OCI-LY7 (cell line): ENCODE measurements at regions not wholly inside any gene's neighbourhood (a gene's known extent, or its start where the extent isn't known, plus 50 kb on each side); places are given as distances from the start of the nearest gene placed in this dataset.

Experiments
- BruUV-seq: library from RNA; stranded (reverse); fragments of 400-500 nt; replicated peaks from 2 replicates; lab custom pipeline; 2021; lab: Mats Ljungman, UMichigan
- CTCF ChIA-PET: fragments of 300-600 bp; sonication (Branson Sonifier 250); formaldehyde crosslinking; loops from one replicate; lab custom pipeline; 2022; ENCODE audit warnings: antibody characterized with exemption; ENCODE audit not compliant: unreplicated experiment; lab: Charles Lee
- POLR2A ChIA-PET: fragments of 300-600 bp; sonication (Branson Sonifier 250); formaldehyde crosslinking; loops from one replicate; lab custom pipeline; 2022; ENCODE audit warnings: antibody characterized with exemption; lab: Charles Lee
- DNase-seq: peaks from one replicate; pipeline ENCODE4 v3.0.0-alpha.2; 2015; ENCODE audit warnings: low spot score
- H2AFZ ChIP-seq: fragments of 200-600 bp; sonication (generic), shearing (Covaris generic); 2 replicates; pipeline ENCODE4 v1.6.1; 2014; ENCODE audit warnings: mild to moderate bottlenecking, antibody characterized with exemption, low read length, moderate library complexity
- H3K27ac ChIP-seq: fragments of 200-600 bp; sonication (generic); 2 replicates; pipeline ENCODE4 v1.5.1; 2014; ENCODE audit warnings: mixed run types, low read depth, mild to moderate bottlenecking, moderate library complexity, low read length, inconsistent platforms; ENCODE audit not compliant: poor library complexity, severe bottlenecking
- H3K36me3 ChIP-seq: fragments of 200-600 bp; sonication (generic); 2 replicates; pipeline ENCODE4 v1.6.1; 2014; ENCODE audit warnings: mild to moderate bottlenecking, antibody characterized with exemption, low read length, moderate library complexity, mixed read lengths; ENCODE audit not compliant: insufficient read depth
- H3K4me1 ChIP-seq: fragments of 200-600 bp; sonication (generic); 2 replicates; pipeline ENCODE4 v1.5.1; 2014; ENCODE audit warnings: mild to moderate bottlenecking, low read length; ENCODE audit not compliant: insufficient read depth, poor library complexity, severe bottlenecking
- H3K4me2 ChIP-seq: fragments of 200-600 bp; sonication (generic); 2 replicates; pipeline ENCODE4 v1.6.1; 2014; ENCODE audit warnings: mild to moderate bottlenecking, low read length
- H3K4me3 ChIP-seq: fragments of 200-600 bp; sonication (generic); 2 replicates; pipeline ENCODE4 v1.5.1; 2014; ENCODE audit warnings: mild to moderate bottlenecking, low read depth, low read length; ENCODE audit not compliant: poor library complexity, severe bottlenecking
- H3K79me2 ChIP-seq: fragments of 200-600 bp; sonication (generic); 2 replicates; pipeline ENCODE4 v1.6.1; 2016; ENCODE audit warnings: low read depth, mild to moderate bottlenecking, low read length, moderate library complexity, mixed read lengths; ENCODE audit not compliant: insufficient read depth
- H3K9me2 ChIP-seq: fragments of 200-600 bp; sonication (generic); 2 replicates; pipeline ENCODE4 v1.6.1; 2016; ENCODE audit warnings: mild to moderate bottlenecking, low read length, mixed read lengths; ENCODE audit not compliant: insufficient read depth
- H3K9me3 ChIP-seq: fragments of 200-600 bp; sonication (generic); 2 replicates; pipeline ENCODE4 v1.6.1; 2014; ENCODE audit warnings: mild to moderate bottlenecking, mixed run types, low read length, mixed read lengths
- H4K20me1 ChIP-seq: fragments of 200-600 bp; sonication (generic); 2 replicates; pipeline ENCODE4 v1.6.1; 2014; ENCODE audit warnings: mild to moderate bottlenecking, antibody characterized with exemption, low read length, moderate library complexity, mixed read lengths; ENCODE audit not compliant: insufficient read depth
- EZH2phosphoT487 ChIP-seq: fragments of 200-600 bp; sonication (generic); IDR thresholded peaks from 2 replicates; pipeline ENCODE4 v1.6.1; 2018; ENCODE audit warnings: low read depth, borderline replicate concordance, mild to moderate bottlenecking, mixed run types, antibody characterized with exemption, low read length, moderate library complexity, mixed read lengths
- intact Hi-C: fragments of 100-400 bp; cut with micrococcal nuclease; formaldehyde crosslinking; loops from one replicate; pipeline ENCODE4 v1.10.0; 2022; ENCODE audit not compliant: unreplicated experiment
- TF ChIP-seq, protein P1 (sequence below): fragments of 200-600 bp; sonication (generic); conservative IDR thresholded peaks from 2 replicates; pipeline ENCODE4 v1.5.1; 2014; ENCODE audit warnings: mild to moderate bottlenecking, antibody characterized with exemption, low read length, moderate library complexity, mixed read lengths

DNA sequence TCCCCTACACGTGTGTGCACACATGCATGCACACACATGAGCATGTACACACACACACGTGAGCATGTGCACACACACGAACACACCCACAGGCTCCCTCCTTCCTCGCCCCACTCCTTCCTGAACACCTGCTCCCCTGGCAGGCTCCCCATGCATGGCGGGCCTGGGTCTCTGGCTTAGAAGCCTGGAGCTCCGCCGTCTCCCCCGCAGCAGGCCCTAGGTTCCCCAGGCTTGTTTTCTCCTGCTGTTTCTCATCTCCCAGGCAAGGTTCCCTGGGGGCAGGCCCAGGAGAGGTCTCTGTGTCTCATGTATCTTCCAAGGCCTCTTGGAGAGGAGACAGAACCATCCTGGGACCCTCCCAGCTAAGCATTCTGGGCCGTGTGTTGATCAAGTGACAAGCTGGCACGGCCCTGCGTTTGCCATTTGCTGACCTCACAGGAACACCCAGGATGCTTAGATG lies 202.3 kb upstream of the CIBAR2 start:
- intact Hi-C loops: loop anchor here (5.0 kb wide), 1 partner anchor 133 kb away; no protein-coding TSS in a partner anchor
- Histone ChIP-seq H3K27ac (no peak overlapping the region), H3K79me2 (no peaks in the 10 kb centered on the region), H3K9me3 (no peaks in the 10 kb centered on the region), H3K4me1 (peaks cover 59% of the 10 kb centered on the region), H2AFZ (no peak overlapping the region), H4K20me1 (no peaks in the 10 kb centered on the region), H3K9me2 (no peaks in the 10 kb centered on the region), H3K4me3 (no peak overlapping the region), H3K36me3 (no peaks in the 10 kb centered on the region), H3K4me2 (no peak overlapping the region)
- ChIA-PET CTCF (no interaction called here), POLR2A (interaction anchor here (1.3 kb wide), 1 partner anchor 10 kb away, joined by 3 read pairs; no protein-coding TSS in a partner anchor)
- BruUV-seq: no TSS peak
- TF ChIP-seq, protein P1, sequence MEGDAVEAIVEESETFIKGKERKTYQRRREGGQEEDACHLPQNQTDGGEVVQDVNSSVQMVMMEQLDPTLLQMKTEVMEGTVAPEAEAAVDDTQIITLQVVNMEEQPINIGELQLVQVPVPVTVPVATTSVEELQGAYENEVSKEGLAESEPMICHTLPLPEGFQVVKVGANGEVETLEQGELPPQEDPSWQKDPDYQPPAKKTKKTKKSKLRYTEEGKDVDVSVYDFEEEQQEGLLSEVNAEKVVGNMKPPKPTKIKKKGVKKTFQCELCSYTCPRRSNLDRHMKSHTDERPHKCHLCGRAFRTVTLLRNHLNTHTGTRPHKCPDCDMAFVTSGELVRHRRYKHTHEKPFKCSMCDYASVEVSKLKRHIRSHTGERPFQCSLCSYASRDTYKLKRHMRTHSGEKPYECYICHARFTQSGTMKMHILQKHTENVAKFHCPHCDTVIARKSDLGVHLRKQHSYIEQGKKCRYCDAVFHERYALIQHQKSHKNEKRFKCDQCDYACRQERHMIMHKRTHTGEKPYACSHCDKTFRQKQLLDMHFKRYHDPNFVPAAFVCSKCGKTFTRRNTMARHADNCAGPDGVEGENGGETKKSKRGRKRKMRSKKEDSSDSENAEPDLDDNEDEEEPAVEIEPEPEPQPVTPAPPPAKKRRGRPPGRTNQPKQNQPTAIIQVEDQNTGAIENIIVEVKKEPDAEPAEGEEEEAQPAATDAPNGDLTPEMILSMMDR: no peak
- no peak for TF ChIP-seq EZH2phosphoT487
- DNase-seq: peak; percentile 27

DNA sequence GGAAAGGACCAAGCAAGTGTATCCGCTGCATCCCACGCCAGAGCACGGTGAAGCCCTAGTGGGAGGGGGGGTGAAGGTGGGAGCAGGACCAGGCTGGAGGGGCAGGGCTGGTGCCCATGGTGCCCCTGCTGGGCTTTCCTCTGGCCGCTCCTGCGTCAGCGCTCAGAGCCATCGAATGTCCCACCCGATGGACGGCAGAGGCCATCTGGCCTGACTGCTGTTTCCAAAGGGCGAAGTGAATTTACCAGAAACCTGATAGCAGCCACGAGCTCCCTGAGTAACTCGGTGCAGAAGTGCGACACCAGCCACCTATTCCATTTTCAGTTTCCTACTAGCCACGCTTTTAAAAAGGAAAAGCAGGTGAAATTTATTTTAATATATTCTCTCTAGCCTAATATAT lies 203.6 kb upstream of the CIBAR2 start:
- POLR2A ChIA-PET: no interaction called here
- CTCF ChIA-PET: no interaction called here
- Histone ChIP-seq H3K4me1 (peaks cover 45% of the 10 kb centered on the region), H3K4me3 (no peak overlapping the region), H3K36me3 (no peaks in the 10 kb centered on the region), H3K9me2 (no peaks in the 10 kb centered on the region), H3K9me3 (no peaks in the 10 kb centered on the region), H4K20me1 (no peaks in the 10 kb centered on the region), H3K4me2 (no peak overlapping the region), H3K27ac (no peak overlapping the region), H3K79me2 (no peaks in the 10 kb centered on the region), H2AFZ (no peak overlapping the region)
- DNase-seq: no peak
- no TSS peak for BruUV-seq
- TF ChIP-seq, protein P1: no peak
- intact Hi-C loops: no loop called here

DNA sequence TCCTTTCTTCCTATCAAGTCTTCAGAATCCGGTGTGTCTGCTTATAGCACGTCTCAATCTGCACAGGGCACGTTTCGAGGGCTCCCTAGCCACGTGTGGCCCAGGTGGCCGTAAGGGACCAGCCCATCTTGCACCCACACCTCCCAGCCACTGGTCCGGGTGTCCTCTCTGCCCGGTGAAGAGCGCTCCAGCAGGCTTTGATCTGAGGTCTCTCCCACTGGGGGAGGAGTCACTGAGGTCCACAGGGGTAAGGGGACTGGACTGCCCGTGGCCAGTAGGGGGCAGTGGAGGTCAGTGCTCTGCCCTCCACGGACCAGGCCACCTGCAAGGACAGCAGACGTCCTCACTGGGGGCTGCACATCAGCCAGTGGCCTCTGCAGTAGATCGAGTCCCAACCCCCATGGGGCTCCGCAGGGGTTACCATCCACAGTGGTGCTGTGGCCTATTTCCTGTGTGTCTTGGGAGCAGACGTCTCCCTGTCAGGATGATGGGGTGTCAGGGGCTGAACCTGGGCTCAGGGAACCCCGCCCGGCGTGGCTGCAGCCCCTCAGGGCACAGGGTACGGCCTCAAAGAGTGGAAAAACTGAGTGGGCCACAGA lies 204.1 kb upstream of the CIBAR2 start:
- H3K27ac ChIP-seq: no peak overlapping the region
- CTCF ChIA-PET: no interaction called here
- peaks cover 40% of the 10 kb centered on the region for H3K4me1 ChIP-seq
- POLR2A ChIA-PET: no interaction called here
- H3K4me3 ChIP-seq: no peak overlapping the region
- H4K20me1 ChIP-seq: no peaks in the 10 kb centered on the region
- H3K36me3 ChIP-seq: no peaks in the 10 kb centered on the region
- no peaks in the 10 kb centered on the region for H3K9me2 ChIP-seq
- H3K79me2 ChIP-seq: no peaks in the 10 kb centered on the region
- H3K4me2 ChIP-seq: no peak overlapping the region
- intact Hi-C loops: no loop called here
- TF ChIP-seq EZH2phosphoT487: no peak
- TF ChIP-seq, protein P1: peak; percentile 81
- DNase-seq: peak; percentile 73
- H2AFZ ChIP-seq: no peak overlapping the region
- BruUV-seq: no TSS peak
- no peaks in the 10 kb centered on the region for H3K9me3 ChIP-seq
